ENCODE measurements at regions not wholly inside any gene's neighbourhood (a gene's known extent, or its start where the extent isn't known, plus 50 kb on each side); places are given as distances from the start of the nearest gene placed in this dataset.

DNA sequence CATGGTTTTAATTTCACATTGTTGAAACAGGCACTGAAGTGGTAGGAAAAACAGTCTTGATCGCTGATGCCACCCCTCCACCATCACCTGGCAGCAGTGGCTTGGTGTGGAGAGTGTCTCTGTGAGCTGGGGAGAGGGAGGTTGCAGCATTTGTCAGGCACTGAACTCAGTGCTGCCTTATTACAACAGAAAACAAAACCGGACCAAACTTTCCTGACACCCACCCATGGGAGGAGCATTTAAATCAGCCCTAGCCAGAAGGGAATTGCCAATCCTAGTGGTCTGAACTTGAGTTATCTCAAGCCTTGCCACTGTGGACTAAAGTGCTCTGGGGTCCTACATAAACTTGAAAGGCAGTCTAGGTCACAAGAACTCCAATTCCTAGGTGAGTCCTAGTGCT, 103.0 kb upstream of the LGALSL start:
- TF ChIP-seq, protein P1, sequence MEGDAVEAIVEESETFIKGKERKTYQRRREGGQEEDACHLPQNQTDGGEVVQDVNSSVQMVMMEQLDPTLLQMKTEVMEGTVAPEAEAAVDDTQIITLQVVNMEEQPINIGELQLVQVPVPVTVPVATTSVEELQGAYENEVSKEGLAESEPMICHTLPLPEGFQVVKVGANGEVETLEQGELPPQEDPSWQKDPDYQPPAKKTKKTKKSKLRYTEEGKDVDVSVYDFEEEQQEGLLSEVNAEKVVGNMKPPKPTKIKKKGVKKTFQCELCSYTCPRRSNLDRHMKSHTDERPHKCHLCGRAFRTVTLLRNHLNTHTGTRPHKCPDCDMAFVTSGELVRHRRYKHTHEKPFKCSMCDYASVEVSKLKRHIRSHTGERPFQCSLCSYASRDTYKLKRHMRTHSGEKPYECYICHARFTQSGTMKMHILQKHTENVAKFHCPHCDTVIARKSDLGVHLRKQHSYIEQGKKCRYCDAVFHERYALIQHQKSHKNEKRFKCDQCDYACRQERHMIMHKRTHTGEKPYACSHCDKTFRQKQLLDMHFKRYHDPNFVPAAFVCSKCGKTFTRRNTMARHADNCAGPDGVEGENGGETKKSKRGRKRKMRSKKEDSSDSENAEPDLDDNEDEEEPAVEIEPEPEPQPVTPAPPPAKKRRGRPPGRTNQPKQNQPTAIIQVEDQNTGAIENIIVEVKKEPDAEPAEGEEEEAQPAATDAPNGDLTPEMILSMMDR (IDR thresholded peaks at IDR 0.05; ENCODE audit: unreplicated experiment) = no peak
- H3K27ac Mint-ChIP-seq = no peak overlapping the region
- DNase-seq (ENCODE audit: low spot score, unreplicated experiment) = no peak
- peaks cover 6% of the 10 kb centered on the region for H3K9me3 Mint-ChIP-seq (ENCODE audit: low read depth)
- peaks cover 7% of the 10 kb centered on the region for H3K27me3 Mint-ChIP-seq
- no peaks in the 10 kb centered on the region for H3K36me3 Mint-ChIP-seq (ENCODE audit: insufficient read depth)
- no peaks in the 10 kb centered on the region for H3K4me1 Mint-ChIP-seq (ENCODE audit: low read depth)
- no peak overlapping the region for H3K4me3 Mint-ChIP-seq (ENCODE audit: low read depth)

DNA sequence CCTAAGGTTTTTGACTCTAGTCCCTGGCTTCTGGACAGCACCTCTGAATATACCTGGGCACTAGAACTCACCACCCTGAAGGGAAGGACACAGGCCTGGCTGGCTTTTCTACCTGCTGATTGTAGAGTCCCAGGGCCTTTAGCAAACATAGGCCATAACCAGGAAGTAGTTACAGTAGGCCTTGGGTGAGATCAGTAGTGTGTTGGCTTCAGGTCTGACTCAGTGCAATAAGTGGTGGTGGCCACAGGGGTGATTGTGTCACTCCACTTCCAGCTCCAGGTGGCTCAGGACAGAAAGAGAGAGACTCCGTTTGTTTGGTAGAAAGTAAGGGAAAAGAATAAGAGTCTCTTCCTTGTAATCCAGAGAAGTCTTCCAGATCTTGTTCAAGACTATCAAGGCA, 101.7 kb upstream of the LGALSL start:
- Mint-ChIP-seq H3K27ac (no peak overlapping the region), H3K4me1 (ENCODE audit: low read depth) (no peaks in the 10 kb centered on the region), H3K27me3 (peaks cover 19% of the 10 kb centered on the region), H3K4me3 (ENCODE audit: low read depth) (no peak overlapping the region), H3K36me3 (ENCODE audit: insufficient read depth) (no peaks in the 10 kb centered on the region), H3K9me3 (ENCODE audit: low read depth) (peaks cover 6% of the 10 kb centered on the region)
- DNase-seq (ENCODE audit: low spot score, unreplicated experiment) = no peak
- TF ChIP-seq, protein P1 (IDR thresholded peaks at IDR 0.05; ENCODE audit: unreplicated experiment) = no peak

DNA sequence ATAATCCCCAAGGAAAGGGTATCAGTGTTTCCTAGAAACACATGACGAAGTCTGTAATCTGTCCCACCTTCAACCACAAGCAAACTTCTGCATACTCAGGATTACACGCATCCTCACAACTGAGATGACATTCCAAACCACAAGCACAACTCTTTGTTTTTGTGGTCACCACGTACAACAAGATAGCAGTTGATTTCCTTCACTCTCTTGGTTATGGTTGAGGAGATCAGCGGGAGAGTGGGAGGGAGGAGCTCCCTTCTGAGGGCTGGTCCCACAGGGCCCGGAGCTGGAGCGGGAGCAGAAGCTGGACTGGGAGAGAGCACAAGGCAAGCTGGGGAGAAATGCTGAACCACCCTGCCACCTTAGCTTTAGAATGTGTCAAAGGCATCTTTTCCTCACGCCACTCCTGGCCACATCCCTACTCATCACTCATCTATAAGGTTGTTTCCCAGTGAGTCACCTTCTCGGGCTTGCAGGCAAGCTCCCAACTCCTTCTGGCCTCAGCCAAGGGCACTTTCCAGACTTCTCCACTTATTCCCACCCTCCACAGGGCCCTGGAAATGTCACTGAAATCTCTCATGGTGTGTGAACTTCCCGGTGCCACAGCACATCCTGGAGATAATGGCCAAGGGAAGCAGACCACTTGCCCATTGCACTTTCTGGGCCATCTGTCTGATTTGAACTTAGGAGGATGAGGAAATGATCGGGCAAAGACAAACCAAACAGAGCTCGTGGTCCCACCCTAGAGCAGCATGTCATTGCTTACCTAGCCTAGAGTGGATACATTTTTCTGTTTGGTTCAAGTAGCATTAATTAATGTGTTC, 98.9 kb upstream of the LGALSL start:
- Mint-ChIP-seq H3K4me3 (ENCODE audit: low read depth) (no peak overlapping the region), H3K4me1 (ENCODE audit: low read depth) (peaks cover 2% of the 10 kb centered on the region), H3K27me3 (peaks cover 22% of the 10 kb centered on the region), H3K9me3 (ENCODE audit: low read depth) (peaks cover 6% of the 10 kb centered on the region), H3K27ac (no peak overlapping the region), H3K36me3 (ENCODE audit: insufficient read depth) (no peaks in the 10 kb centered on the region)
- TF ChIP-seq, protein P1 (IDR thresholded peaks at IDR 0.05; ENCODE audit: unreplicated experiment) = no peak
- no peak for DNase-seq (ENCODE audit: low spot score, unreplicated experiment)

DNA sequence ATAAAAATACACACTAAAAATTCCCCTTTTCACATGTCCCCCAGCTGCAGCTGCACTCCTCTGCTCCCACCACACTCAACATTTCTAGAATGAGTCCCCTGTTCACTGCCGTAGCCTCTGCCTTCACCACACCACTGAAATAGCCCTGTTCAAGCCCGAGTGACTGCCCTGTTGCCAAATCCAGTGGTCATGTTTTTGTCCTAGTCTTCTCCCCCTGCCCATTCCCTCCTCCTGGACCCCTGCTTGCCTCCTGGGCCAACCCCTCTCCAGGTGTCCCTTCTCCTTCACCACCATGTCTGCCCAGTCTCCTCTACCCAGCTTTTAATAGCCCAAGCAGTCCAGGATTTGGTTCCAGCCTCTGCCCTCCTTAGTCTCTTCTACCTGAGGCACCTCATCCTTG, 97.1 kb upstream of the LGALSL start:
- TF ChIP-seq, protein P1 (IDR thresholded peaks at IDR 0.05; ENCODE audit: unreplicated experiment) = no peak
- Mint-ChIP-seq H3K27me3 (peaks cover 25% of the 10 kb centered on the region), H3K27ac (no peak overlapping the region), H3K4me1 (ENCODE audit: low read depth) (peaks cover 13% of the 10 kb centered on the region), H3K9me3 (ENCODE audit: low read depth) (peaks cover 6% of the 10 kb centered on the region), H3K4me3 (ENCODE audit: low read depth) (no peak overlapping the region), H3K36me3 (ENCODE audit: insufficient read depth) (no peaks in the 10 kb centered on the region)
- DNase-seq (ENCODE audit: low spot score, unreplicated experiment) = no peak

DNA sequence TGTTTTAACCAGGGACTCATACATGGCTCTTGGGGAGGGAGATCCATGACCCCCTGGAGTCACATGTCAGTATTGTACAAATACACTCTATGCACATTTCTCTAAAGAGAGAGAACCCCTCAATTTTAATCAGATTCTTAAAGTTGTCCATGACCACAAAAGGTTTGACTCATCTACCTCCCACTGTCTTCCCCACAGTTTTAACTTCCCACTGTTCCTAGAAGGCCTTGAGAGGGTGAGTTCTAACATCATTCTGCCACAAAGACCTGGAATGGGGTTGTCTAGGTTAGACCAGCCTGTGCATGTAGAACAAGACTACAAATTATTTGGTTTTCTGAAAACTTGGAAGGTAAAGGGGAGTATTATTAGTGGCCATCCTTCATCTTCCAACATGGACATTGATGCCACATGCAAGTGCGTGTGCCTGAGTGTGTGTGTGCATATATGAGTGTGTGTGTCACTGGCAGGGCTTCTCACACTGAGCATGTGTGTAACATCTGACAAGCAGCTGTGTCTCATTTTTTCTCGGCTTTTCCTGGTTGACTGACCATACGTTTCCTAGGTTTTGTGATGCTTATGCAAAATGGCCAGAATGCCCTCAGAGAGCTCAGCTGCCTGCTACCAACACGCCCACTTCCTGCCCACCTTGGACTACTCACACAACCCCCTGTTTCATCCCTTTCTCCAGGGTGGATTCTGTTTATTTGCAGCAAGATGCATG, 94.6 kb upstream of the LGALSL start:
- Mint-ChIP-seq H3K27me3 (peaks cover 33% of the 10 kb centered on the region), H3K4me3 (ENCODE audit: low read depth) (no peak overlapping the region), H3K4me1 (ENCODE audit: low read depth) (peaks cover 13% of the 10 kb centered on the region), H3K9me3 (ENCODE audit: low read depth) (no peaks in the 10 kb centered on the region), H3K36me3 (ENCODE audit: insufficient read depth) (no peaks in the 10 kb centered on the region), H3K27ac (no peak overlapping the region)
- no peak for DNase-seq (ENCODE audit: low spot score, unreplicated experiment)
- TF ChIP-seq, protein P1 (IDR thresholded peaks at IDR 0.05; ENCODE audit: unreplicated experiment) = no peak
